HG02973 (cell line): ENCODE measurements at regions not wholly inside any gene's neighbourhood (a gene's known extent, or its start where the extent isn't known, plus 50 kb on each side); places are given as distances from the start of the nearest gene placed in this dataset.
A peak's percentile ranks its signal among the peaks of the same experiment; 100 is the strongest.
"Not testable (repeated sequence)": the region's sequence is repeated elsewhere in the genome, so short reads cannot be mapped to it uniquely, and the experiment has no call there.

Experiments used
- ATAC-seq: cut with Tn5 transposase; IDR thresholded peaks from one replicate; pipeline ENCODE4 v1.9.1; 2021; ENCODE audit warnings: moderate library complexity; ENCODE audit not compliant: unreplicated experiment

- no peak for ATAC-seq
These were observed 70.2 kb upstream of the BTG3 start for GRCh38 chr21:17682924-17683323.

GRCh38 chr21:17679002-17679600 lies 66.4 kb upstream of the BTG3 start:
- ATAC-seq, result peak; percentile 78

DNA sequence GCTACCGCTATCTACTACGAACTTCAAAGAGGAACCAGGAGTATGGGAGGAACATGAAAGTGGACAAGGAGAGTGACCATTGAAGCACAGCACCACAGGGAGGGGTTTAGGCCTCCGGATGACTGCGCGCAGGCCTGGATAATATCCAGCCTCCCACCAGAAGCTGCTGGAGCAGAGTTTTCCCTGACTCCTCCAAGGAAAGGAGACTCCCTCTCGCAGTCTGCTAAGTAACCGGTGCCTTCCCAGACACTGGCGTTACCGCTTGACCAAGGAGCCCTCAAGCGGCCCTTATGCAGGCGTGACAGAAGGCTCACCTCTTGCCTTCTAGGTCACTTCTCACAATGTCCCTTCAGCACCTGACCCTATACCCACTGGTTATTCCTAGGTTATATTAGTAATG lies 64.2 kb upstream of the BTG3 start:
- not testable (repeated sequence) for ATAC-seq

DNA sequence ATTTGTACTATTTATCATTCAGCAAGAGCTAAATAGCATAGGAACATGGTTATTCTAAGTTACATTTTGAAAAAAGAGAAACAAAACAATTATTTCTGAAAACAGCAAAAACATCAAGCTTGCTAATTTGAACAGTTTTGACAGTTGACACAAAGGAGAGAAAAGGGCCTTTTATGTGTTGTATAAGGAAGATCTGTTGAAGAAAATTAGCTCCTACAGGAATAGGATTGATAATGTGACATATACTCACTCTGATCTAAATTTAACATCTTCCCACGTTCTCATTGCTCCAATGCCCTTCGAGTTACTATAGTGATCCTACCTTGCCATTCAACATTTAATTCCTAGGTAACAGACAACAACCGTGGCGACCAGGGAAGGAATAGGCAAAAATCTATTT lies 61.4 kb upstream of the BTG3 start:
- ATAC-seq, result no peak

GRCh38 chr21:17673261-17674020 lies 60.7 kb upstream of the BTG3 start:
- ATAC-seq, result no peak

DNA sequence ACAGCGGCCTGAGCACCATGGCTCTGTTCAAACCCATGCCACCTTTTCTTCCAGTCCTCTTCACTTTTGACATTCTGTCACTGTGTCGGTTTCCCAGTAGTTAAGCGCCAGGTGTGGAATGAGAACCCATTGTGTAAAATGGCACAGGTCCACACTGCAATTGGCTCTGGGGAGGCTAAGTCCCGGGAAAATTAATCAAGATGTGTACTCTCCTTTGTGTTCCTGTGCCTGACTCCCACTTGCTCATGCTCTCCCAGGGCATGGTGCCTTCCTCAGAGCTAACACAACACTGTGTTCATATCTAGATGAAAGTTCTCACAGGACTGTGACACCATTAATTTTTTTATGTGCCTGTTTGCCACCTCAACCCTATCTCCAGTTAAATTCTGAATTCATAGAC lies 59.0 kb upstream of the BTG3 start:
- no peak for ATAC-seq

- no peak for ATAC-seq
These were observed 55.9 kb upstream of the BTG3 start for GRCh38 chr21:17668479-17669140.

- ATAC-seq, result no peak
These were observed 54.6 kb upstream of the BTG3 start for GRCh38 chr21:17667256-17667655.
